Osteoblast (primary cell): ENCODE measurements at regions not wholly inside any gene's neighbourhood (a gene's known extent, or its start where the extent isn't known, plus 50 kb on each side); places are given as distances from the start of the nearest gene placed in this dataset.

Experiments
- DNase-seq: peaks from one replicate; pipeline ENCODE4 v3.0.0; 2011; ENCODE audit warnings: low spot score, mixed read lengths; ENCODE audit not compliant: insufficient read length; ENCODE audit errors: missing footprints
- H2AFZ ChIP-seq: 2 replicates; pipeline ENCODE4 v1.6.0; 2011; ENCODE audit warnings: mild to moderate bottlenecking, low read length
- H3K27ac ChIP-seq: 2 replicates; pipeline ENCODE4 v1.5.1; 2011; ENCODE audit warnings: mild to moderate bottlenecking, low read depth, low read length, moderate library complexity
- H3K27me3 ChIP-seq: 2 replicates; pipeline ENCODE4 v1.6.0; 2012; ENCODE audit warnings: mild to moderate bottlenecking, control low read depth, inconsistent platforms, low read length, moderate library complexity; ENCODE audit not compliant: insufficient read depth
- H3K36me3 ChIP-seq: 2 replicates; pipeline ENCODE4 v1.5.1; 2011; ENCODE audit warnings: mild to moderate bottlenecking, low read length, control low read depth, moderate library complexity; ENCODE audit not compliant: insufficient read depth
- H3K4me1 ChIP-seq: 2 replicates; pipeline ENCODE4 v1.5.1; 2011; ENCODE audit warnings: mild to moderate bottlenecking, low read length, control low read depth, moderate library complexity; ENCODE audit not compliant: insufficient read depth
- H3K4me2 ChIP-seq: 2 replicates; pipeline ENCODE4 v1.6.0; 2011; ENCODE audit warnings: mild to moderate bottlenecking, low read length; ENCODE audit not compliant: insufficient read depth
- H3K4me3 ChIP-seq: fragments of 200-600 bp; sonication (generic); 3 replicates; pipeline ENCODE4 v1.5.1; 2012; ENCODE audit warnings: mild to moderate bottlenecking, low read length, inconsistent platforms; ENCODE audit not compliant: insufficient read depth
- H3K79me2 ChIP-seq: 2 replicates; pipeline ENCODE4 v1.6.0; 2012; ENCODE audit warnings: mild to moderate bottlenecking, low read length, control low read depth, inconsistent platforms; ENCODE audit not compliant: insufficient read depth
- H3K9me3 ChIP-seq: 2 replicates; pipeline ENCODE4 v1.5.1; 2011; ENCODE audit warnings: low read depth, low read length, control low read depth
- H4K20me1 ChIP-seq: 2 replicates; pipeline ENCODE4 v1.6.0; 2012; ENCODE audit warnings: mild to moderate bottlenecking, low read length, control low read depth; ENCODE audit not compliant: insufficient read depth
- TF ChIP-seq, protein P1 (sequence below): IDR thresholded peaks from 2 replicates; pipeline ENCODE4 v1.5.1; 2011; ENCODE audit warnings: mild to moderate bottlenecking, low read depth, low read length, moderate library complexity; ENCODE audit errors: extremely low read depth

GRCh38 chr2:240364961-240365775, 70.3 kb upstream of the GPC1 start:
- Histone ChIP-seq H3K4me1 (peaks cover 9% of the 10 kb centered on the region), H3K27ac (no peak overlapping the region), H3K4me2 (no peak overlapping the region), H3K4me3 (no peak overlapping the region), H3K79me2 (no peaks in the 10 kb centered on the region), H4K20me1 (no peaks in the 10 kb centered on the region), H3K27me3 (peaks cover 19% of the 10 kb centered on the region), H3K36me3 (no peaks in the 10 kb centered on the region), H2AFZ (no peak overlapping the region), H3K9me3 (peaks cover 9% of the 10 kb centered on the region)
- TF ChIP-seq, protein P1, sequence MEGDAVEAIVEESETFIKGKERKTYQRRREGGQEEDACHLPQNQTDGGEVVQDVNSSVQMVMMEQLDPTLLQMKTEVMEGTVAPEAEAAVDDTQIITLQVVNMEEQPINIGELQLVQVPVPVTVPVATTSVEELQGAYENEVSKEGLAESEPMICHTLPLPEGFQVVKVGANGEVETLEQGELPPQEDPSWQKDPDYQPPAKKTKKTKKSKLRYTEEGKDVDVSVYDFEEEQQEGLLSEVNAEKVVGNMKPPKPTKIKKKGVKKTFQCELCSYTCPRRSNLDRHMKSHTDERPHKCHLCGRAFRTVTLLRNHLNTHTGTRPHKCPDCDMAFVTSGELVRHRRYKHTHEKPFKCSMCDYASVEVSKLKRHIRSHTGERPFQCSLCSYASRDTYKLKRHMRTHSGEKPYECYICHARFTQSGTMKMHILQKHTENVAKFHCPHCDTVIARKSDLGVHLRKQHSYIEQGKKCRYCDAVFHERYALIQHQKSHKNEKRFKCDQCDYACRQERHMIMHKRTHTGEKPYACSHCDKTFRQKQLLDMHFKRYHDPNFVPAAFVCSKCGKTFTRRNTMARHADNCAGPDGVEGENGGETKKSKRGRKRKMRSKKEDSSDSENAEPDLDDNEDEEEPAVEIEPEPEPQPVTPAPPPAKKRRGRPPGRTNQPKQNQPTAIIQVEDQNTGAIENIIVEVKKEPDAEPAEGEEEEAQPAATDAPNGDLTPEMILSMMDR = no peak
- DNase-seq = peak; percentile 82

DNA sequence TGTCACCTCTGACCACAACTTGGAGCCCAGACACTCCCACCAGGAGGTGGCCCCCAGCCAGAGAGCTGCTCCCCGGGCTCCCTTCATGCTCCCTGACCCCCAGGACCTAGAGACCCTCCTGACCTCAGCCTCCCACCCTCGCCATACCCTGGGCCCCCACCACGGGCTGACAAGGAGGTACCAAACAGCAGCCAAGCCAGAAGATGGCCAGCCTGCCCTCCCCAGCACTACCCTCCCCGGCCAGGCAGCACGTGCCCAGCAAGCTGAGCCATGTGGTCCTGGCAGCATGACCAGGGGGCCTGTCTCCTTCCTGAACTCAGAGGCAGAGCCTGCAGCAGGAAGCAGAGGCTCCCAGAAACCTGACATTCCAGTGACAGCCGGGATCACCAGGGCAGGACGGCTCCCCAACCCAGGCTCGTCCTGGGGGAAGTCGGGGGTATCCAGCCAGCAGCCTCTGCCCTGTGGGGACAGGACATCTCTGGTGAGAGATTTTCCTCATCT, 69.4 kb upstream of the GPC1 start:
- Histone ChIP-seq H3K9me3 (peaks cover 4% of the 10 kb centered on the region), H2AFZ (no peak overlapping the region), H3K36me3 (no peaks in the 10 kb centered on the region), H3K27ac (no peak overlapping the region), H3K4me1 (peaks cover 13% of the 10 kb centered on the region), H3K4me3 (no peak overlapping the region), H3K4me2 (no peak overlapping the region), H3K79me2 (no peaks in the 10 kb centered on the region), H3K27me3 (peaks cover 19% of the 10 kb centered on the region), H4K20me1 (no peaks in the 10 kb centered on the region)
- DNase-seq = peak; percentile 84
- TF ChIP-seq, protein P1 = no peak

DNA sequence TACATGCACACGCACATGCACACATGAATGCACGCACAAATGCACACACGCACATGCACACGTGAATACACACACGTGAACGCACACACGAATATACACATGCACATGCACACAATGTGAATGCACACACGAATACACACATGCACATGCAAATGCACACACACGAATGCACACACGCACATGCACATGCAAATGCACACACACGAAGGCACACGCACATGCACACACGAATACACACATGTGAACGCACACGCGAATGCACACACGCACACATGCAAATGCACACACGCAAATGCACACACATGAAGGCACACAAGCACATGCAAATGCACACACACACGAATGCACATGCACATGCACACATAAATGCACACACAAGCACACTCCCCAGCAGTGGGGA, 68.6 kb upstream of the GPC1 start:
- Histone ChIP-seq H3K4me3 (no peak overlapping the region), H3K27ac (no peak overlapping the region), H3K79me2 (no peaks in the 10 kb centered on the region), H3K4me2 (no peak overlapping the region), H3K9me3 (peaks cover under 1% of the 10 kb centered on the region), H3K4me1 (peaks cover 13% of the 10 kb centered on the region), H4K20me1 (no peaks in the 10 kb centered on the region), H3K27me3 (peaks cover 19% of the 10 kb centered on the region), H2AFZ (no peak overlapping the region), H3K36me3 (no peaks in the 10 kb centered on the region)
- TF ChIP-seq, protein P1 = no peak
- DNase-seq = no peak

DNA sequence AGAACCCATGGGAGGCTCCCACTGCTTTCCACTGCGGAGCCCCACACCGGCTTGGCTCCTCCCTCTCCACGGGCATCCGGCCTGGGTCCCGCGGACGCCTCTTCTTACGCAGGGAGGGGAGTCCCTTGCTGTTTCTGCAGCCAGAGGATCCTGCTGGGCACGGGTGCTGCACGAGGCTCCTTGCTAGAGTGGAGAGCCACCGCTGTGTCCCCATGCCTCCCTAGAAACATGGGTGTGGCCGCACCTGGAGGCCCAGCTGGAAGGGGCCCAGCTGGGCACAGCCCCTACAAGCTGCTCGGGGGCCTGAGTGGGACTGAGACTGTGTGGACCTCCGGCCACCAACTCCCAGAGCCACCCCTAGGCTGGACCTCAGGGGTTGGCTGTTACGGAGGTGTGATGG, 67.7 kb upstream of the GPC1 start:
- Histone ChIP-seq H3K27ac (no peak overlapping the region), H3K36me3 (no peaks in the 10 kb centered on the region), H3K27me3 (peaks cover 18% of the 10 kb centered on the region), H2AFZ (no peak overlapping the region), H4K20me1 (no peaks in the 10 kb centered on the region), H3K4me2 (no peak overlapping the region), H3K4me1 (peaks cover 13% of the 10 kb centered on the region), H3K9me3 (no peaks in the 10 kb centered on the region), H3K4me3 (no peak overlapping the region), H3K79me2 (no peaks in the 10 kb centered on the region)
- TF ChIP-seq, protein P1 = no peak
- no peak for DNase-seq
